GM12801 (cell line): ENCODE measurements at regions not wholly inside any gene's neighbourhood (a gene's known extent, or its start where the extent isn't known, plus 50 kb on each side); places are given as distances from the start of the nearest gene placed in this dataset.

Source experiments
- CTCF ChIP-seq: IDR thresholded peaks from one replicate; pipeline ENCODE4 v1.5.1; 2011; ENCODE audit warnings: control low read depth; ENCODE audit not compliant: insufficient read length; ENCODE audit errors: extremely low read depth

GRCh38 chr12:59250766-59251165 lies 330.5 kb upstream of the LRIG3 start:
- TF ChIP-seq CTCF = no peak

- TF ChIP-seq CTCF = no peak
Observed at GRCh38 chr12:59240048-59240447, 319.7 kb upstream of the LRIG3 start.

GRCh38 chr12:59234391-59234790 lies 314.1 kb upstream of the LRIG3 start:
- TF ChIP-seq CTCF = no peak

- no peak for TF ChIP-seq CTCF
Observed at GRCh38 chr12:59230334-59230733, 310.0 kb upstream of the LRIG3 start.

GRCh38 chr12:59219148-59219547 lies 298.8 kb upstream of the LRIG3 start:
- TF ChIP-seq CTCF = no peak

GRCh38 chr12:59196989-59197388 lies 276.7 kb upstream of the LRIG3 start:
- TF ChIP-seq CTCF = no peak

- TF ChIP-seq CTCF = no peak
Observed at GRCh38 chr12:59194794-59195193, 274.5 kb upstream of the LRIG3 start.

- no peak for TF ChIP-seq CTCF
Observed at GRCh38 chr12:59193476-59194050, 273.3 kb upstream of the LRIG3 start.
